ENCODE measurements at regions not wholly inside any gene's neighbourhood (a gene's known extent, or its start where the extent isn't known, plus 50 kb on each side); places are given as distances from the start of the nearest gene placed in this dataset.

DNA sequence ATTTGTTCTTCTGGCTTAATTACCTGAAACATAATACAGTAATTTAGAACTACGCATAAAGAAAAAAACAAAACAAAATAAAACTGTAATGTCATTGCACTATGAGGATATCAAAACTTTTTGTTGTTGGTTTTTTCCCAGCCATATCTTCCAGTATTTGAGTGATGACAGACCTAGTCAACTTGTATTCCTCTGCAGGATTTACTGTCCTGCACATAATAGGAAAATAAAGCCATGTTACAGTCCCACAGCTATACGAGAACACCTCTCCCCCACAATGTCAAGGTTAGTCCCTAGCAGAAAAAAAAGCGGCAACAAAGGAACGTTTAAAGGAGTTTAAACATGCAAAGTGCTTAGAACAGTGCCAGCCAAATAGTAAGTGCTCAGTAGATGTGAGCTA lies 55.3 kb upstream of the PRDX6 start:
- DNase-seq (ENCODE audit: low spot score): no peak

DNA sequence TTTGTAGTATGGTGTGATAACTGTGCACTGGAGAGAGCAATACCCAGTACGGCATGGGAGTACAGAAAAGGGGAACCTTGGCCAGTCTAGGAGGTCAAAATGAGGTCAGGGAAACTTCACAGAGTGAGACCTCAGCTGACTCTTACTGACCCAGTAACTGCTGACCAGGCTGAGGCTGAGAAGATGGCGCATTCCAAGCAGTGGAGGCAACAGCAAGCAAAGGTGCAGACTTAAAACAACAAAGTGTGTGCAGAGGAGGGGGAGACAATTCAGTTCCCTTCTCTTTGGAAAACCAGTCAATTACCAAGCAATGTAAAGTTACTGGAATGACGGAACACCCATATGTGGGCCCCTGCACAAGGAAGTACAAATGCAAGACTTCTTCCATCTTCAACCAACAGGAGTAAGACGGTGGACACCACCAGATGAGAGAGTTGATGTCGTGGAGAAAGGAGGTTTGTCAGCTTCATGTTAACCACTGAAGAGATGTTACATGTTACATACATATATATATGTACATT lies 54.6 kb upstream of the PRDX6 start:
- no peak for DNase-seq (ENCODE audit: low spot score)

DNA sequence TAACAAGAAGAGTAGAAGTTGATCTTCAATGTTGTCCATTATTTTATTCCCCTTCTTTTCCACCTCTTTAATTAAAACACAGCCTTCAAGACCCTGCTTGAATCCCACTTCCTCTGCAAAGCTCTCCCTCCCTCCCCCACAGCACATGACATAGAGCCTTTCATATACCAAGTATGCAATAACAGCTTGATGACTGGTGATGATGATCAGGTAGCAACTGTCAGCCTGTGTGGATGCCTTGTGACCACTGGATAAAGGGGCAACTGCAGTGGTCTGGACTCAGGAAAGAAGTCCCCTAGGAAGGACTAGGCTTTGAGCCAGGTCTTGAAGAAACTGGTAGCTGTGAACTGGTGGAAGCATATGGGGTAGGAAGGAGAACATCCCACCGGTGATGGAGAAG lies 53.8 kb upstream of the PRDX6 start:
- no peak for DNase-seq (ENCODE audit: low spot score)

DNA sequence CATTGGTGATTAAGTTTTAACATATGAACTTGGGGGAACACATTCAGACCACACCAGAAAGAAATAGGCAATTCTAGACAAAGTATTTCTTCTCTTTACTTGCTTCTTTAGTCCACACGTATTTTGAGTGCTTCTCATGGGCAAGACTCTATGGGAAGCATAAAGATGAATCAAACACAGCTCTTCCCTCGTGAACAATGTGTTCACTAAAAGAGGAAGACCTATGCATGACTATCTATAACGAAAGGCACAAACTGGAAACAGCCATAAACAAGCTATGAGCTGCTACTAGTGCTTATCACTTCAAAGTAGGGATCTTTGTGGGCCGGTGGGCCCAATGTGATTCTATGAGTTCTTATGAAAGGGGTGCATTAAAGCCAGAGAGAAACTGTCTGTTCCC lies 53.0 kb upstream of the PRDX6 start:
- DNase-seq (ENCODE audit: low spot score): no peak

DNA sequence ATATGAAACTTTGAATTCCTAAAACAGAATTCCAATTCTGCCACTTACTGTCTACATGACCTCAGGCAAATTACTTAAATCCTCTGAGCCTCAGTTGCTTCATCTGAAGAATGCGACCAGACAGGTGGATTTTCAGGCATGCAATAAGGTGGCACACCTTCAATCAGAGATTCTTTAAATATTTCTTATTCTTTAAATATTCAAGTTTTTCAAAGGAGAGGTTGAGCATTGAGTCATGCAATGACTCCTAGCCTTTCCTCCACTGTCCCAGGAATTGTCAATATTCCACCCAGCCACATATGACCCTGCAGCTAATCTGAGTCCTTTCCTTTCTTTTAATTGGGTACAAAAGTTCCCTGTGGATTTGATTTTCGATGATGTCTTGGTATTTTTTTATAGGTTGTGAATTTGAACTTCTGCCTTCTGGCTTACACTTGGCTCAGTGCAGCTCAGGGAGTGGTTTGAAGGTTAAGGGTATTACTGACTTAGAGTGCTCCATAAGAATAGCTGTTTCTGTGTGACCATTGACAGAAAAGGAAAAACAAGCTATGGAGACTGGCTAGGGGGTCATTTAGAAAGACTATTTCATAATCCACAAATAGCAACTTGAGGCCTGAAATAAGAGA lies 52.2 kb upstream of the PRDX6 start:
- no peak for DNase-seq (ENCODE audit: low spot score)

DNA sequence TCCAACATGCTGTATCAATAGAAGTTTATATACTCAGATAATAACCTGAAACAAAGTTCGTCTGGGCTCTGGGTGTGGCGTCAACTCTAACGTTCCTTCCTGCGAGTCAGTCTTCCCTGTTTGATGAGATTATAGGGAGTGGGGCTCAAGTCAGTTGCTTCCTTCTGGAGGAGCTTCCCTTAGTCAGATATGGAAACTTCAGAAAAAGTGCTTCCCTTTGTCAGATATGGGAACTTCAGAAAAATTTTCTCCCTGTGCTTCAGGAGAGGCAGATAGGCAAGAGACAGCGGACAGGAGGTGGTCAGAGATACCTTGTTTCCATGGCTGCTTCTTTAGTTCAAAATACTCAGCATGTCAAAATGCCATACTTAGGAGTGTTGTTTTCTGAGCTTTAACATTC lies 51.1 kb upstream of the PRDX6 start:
- DNase-seq (ENCODE audit: low spot score): no peak

DNA sequence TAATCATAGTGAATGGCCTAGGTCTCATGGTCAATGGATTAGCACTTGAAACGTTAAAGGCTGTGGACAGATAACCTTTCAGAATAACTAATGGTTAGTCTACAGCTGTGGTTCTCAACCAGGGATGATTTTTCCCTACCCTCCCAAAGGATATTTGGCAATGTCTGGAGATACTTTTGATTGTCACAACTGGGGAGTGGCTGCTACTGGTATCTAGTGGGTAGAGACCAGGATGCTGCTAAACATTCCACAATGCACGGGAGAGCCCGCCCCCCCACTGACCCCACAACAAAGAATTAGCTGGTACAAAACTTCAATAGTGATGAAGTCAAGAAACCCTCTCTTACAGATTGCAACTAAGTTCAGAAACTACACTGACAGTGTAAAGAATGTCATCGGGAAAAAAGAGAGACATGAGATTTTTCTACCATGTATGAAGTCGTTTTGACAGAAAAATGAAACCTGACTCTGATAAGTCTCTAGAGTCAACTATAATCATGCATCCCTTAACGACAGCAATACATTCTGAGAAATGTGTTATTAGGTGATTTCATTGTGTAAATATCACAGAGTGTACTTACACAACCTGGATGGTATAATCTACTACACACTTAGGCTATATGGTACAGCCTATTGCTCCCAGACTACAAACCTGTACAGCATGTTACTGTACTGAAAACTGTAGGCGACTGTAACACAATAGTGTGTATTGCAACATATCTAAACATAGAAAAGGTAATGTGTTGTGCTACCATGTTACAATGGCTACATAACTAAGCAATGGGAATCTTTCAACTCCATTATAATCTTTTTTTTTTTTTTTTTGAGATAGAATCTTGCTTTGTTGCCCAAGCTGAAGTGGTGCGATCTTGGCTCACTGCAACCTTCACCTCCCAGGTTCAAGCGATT lies 49.7 kb upstream of the PRDX6 start:
- DNase-seq (ENCODE audit: low spot score): no peak

All from HT-29 (cell line).